ENCODE measurements at regions not wholly inside any gene's neighbourhood (a gene's known extent, or its start where the extent isn't known, plus 50 kb on each side); places are given as distances from the start of the nearest gene placed in this dataset.
"Not testable (repeated sequence)": the region's sequence is repeated elsewhere in the genome, so short reads cannot be mapped to it uniquely, and the experiment has no call there.

- not testable (repeated sequence) for DNase-seq
Observed at GRCh38 chr19:28084659-28085157, 1128.2 kb downstream of the UQCRFS1 start.

- DNase-seq, result no peak
Observed at GRCh38 chr19:28076628-28077027, 1136.3 kb downstream of the UQCRFS1 start.

GRCh38 chr19:28075229-28075628, 1137.7 kb downstream of the UQCRFS1 start:
- DNase-seq, result no peak

- no peak for DNase-seq
Observed at GRCh38 chr19:28074773-28075172, 1138.2 kb downstream of the UQCRFS1 start.

GRCh38 chr19:28067882-28068281, 1145.1 kb downstream of the UQCRFS1 start:
- no peak for DNase-seq

GRCh38 chr19:28066988-28067387, 1146.0 kb downstream of the UQCRFS1 start:
- DNase-seq, result no peak

- DNase-seq, result no peak
Observed at GRCh38 chr19:28066161-28066560, 1146.8 kb downstream of the UQCRFS1 start.

GRCh38 chr19:28065026-28065425, 1147.9 kb downstream of the UQCRFS1 start:
- no peak for DNase-seq

- DNase-seq, result no peak
Observed at GRCh38 chr19:28063702-28064101, 1149.2 kb downstream of the UQCRFS1 start.

GRCh38 chr19:28061111-28061510, 1151.8 kb downstream of the UQCRFS1 start:
- no peak for DNase-seq

- DNase-seq, result not testable (repeated sequence)
Observed at GRCh38 chr19:28057026-28057425, 1155.9 kb downstream of the UQCRFS1 start.

GRCh38 chr19:28051047-28051446, 1161.9 kb downstream of the UQCRFS1 start:
- DNase-seq, result no peak

- no peak for DNase-seq
Observed at GRCh38 chr19:28049875-28050274, 1163.1 kb downstream of the UQCRFS1 start.

- no peak for DNase-seq
Observed at GRCh38 chr19:28046932-28047331, 1166.0 kb downstream of the UQCRFS1 start.

GRCh38 chr19:28045621-28046020, 1167.3 kb downstream of the UQCRFS1 start:
- DNase-seq, result no peak

- DNase-seq, result no peak
Observed at GRCh38 chr19:28044477-28044876, 1168.5 kb downstream of the UQCRFS1 start.

- no peak for DNase-seq
Observed at GRCh38 chr19:28042516-28042915, 1170.4 kb downstream of the UQCRFS1 start.

- no peak for DNase-seq
Observed at GRCh38 chr19:28039677-28040381, 1173.1 kb downstream of the UQCRFS1 start.

- no peak for DNase-seq
Observed at GRCh38 chr19:28037186-28037585, 1175.8 kb downstream of the UQCRFS1 start.

GRCh38 chr19:28036486-28036885, 1176.5 kb downstream of the UQCRFS1 start:
- no peak for DNase-seq

GRCh38 chr19:28034936-28035335, 1178.0 kb downstream of the UQCRFS1 start:
- DNase-seq, result no peak

GRCh38 chr19:28028881-28029444, 1184.0 kb downstream of the UQCRFS1 start:
- DNase-seq, result no peak

GRCh38 chr19:28027116-28027515, 1185.8 kb downstream of the UQCRFS1 start:
- DNase-seq, result no peak

GRCh38 chr19:28026636-28027035, 1186.3 kb downstream of the UQCRFS1 start:
- DNase-seq, result no peak

- DNase-seq, result no peak
Observed at GRCh38 chr19:28024920-28025319, 1188.0 kb downstream of the UQCRFS1 start.

Measured in DMS 273 treated with DMSO at 0.1 percent for 48 hours (cell line).